K562 (cell line): ENCODE measurements at regions not wholly inside any gene's neighbourhood (a gene's known extent, or its start where the extent isn't known, plus 50 kb on each side); places are given as distances from the start of the nearest gene placed in this dataset.
"Not testable (repeated sequence)": the region's sequence is repeated elsewhere in the genome, so short reads cannot be mapped to it uniquely, and the experiment has no call there.

Experiments
- CREB1 ChIP-seq, 2 experiments: sonication (generic) in 1 of 2; formaldehyde crosslinking in 1 of 2; IDR thresholded peaks; 2 replicates each; pipeline versions ENCODE4 v1.6.1 to v1.8.0; 2012 to 2022; ENCODE audit warnings: inconsistent platforms in 1 of 2, mild to moderate bottlenecking in 1 of 2, missing genetic modification reagents in 1 of 2, moderate library complexity in 1 of 2
- POLR2A ChIP-seq: fragments of 450-650 bp; conservative IDR thresholded peaks from 2 replicates; pipeline ENCODE4 v1.6.1; 2016
- PRDM10 ChIP-seq: fragments of 450-650 bp; IDR thresholded peaks from 2 replicates; pipeline ENCODE4 v1.6.1; 2018; ENCODE audit not compliant: partially characterized antibody
- TARDBP ChIP-seq: fragments of 450-650 bp; IDR thresholded peaks from 2 replicates; pipeline ENCODE4 v1.6.1; 2016
- ZNF274 ChIP-seq: IDR thresholded peaks from 2 replicates; pipeline ENCODE4 v1.6.1; 2011; ENCODE audit warnings: low read depth, mild to moderate bottlenecking, low read length, moderate library complexity, borderline replicate concordance
- ZNF766 ChIP-seq: fragments of 200-800 bp; sonication (Bioruptor generic); conservative IDR thresholded peaks from 2 replicates; pipeline ENCODE4 v1.6.1; 2016; ENCODE audit warnings: missing genetic modification characterization, missing compliant biosample characterization

GRCh38 chrX:35497453-35497852, 300.7 kb upstream of the MAGEB16 start:
- not testable (repeated sequence) for TF ChIP-seq POLR2A; CREB1 (IDR thresholded peaks at IDR 0.05); CREB1 (CRISPR knock-in tag; IDR thresholded peaks at IDR 0.05); ZNF766 (CRISPR knock-in tag); ZNF274; TARDBP; PRDM10
